ENCODE measurements at regions not wholly inside any gene's neighbourhood (a gene's known extent, or its start where the extent isn't known, plus 50 kb on each side); places are given as distances from the start of the nearest gene placed in this dataset.

- no peak for TF ChIP-seq DR1 (CRISPR knock-in tag; IDR thresholded peaks at IDR 0.05)
- no peak for TF ChIP-seq ZNF317 (CRISPR knock-in tag; IDR thresholded peaks at IDR 0.05)
- TF ChIP-seq PTBP1 (IDR thresholded peaks at IDR 0.05; ENCODE audit: low read depth, low read length, poor library complexity, severe bottlenecking), result no peak
- no peak for TF ChIP-seq ZNF713 (CRISPR knock-in tag; IDR thresholded peaks at IDR 0.05)
- TF ChIP-seq PREB (CRISPR knock-in tag; IDR thresholded peaks at IDR 0.05), result no peak
- no peak for TF ChIP-seq ZNF484 (CRISPR knock-in tag; IDR thresholded peaks at IDR 0.05; ENCODE audit: borderline replicate concordance, low read depth)
- no peak for TF ChIP-seq IRF9 (CRISPR knock-in tag; IDR thresholded peaks at IDR 0.05; ENCODE audit: borderline replicate concordance)
- no peak for TF ChIP-seq ZNF496 (CRISPR knock-in tag; IDR thresholded peaks at IDR 0.05; ENCODE audit: insufficient replicate concordance)
- no peak for TF ChIP-seq POLR2A (IDR thresholded peaks at IDR 0.05; ENCODE audit: insufficient read depth in 1 of 2, low read depth in 2 of 2, low read length in 2 of 2)
- TF ChIP-seq SOX5 (CRISPR knock-in tag; IDR thresholded peaks at IDR 0.05; ENCODE audit: borderline replicate concordance), result no peak
Measured at GRCh38 chr3:175865724-175866123, 1006.6 kb downstream of the NAALADL2 start.
